H1 (cell line): ENCODE measurements at regions not wholly inside any gene's neighbourhood (a gene's known extent, or its start where the extent isn't known, plus 50 kb on each side); places are given as distances from the start of the nearest gene placed in this dataset.

Experiments
- CREB1 ChIP-seq: IDR thresholded peaks from 2 replicates; pipeline ENCODE4 v1.6.1; 2012; ENCODE audit warnings: inconsistent platforms
- CTCF ChIP-seq, 3 experiments: IDR thresholded peaks; 1 replicate in 2 of 3; 2 replicates in 1 of 3; pipeline versions ENCODE4 v1.5.1 to v1.6.1; 2011; ENCODE audit warnings: low read length in 3 of 3, mild to moderate bottlenecking in 3 of 3, inconsistent platforms in 2 of 3, low read depth in 1 of 3, moderate library complexity in 1 of 3; ENCODE audit not compliant: insufficient read depth in 1 of 3; ENCODE audit errors: control extremely low read depth in 1 of 3
- HDAC6 ChIP-seq: IDR thresholded peaks from one replicate; pipeline ENCODE4 v1.7.1; 2012; ENCODE audit warnings: low read depth, mild to moderate bottlenecking, inconsistent platforms, low read length, moderate library complexity
- POLR2A ChIP-seq, 2 experiments: IDR thresholded peaks; 1 replicate in 1 of 2; 2 replicates in 1 of 2; pipeline ENCODE4 v1.6.1; 2011; ENCODE audit warnings: low read depth in 2 of 2, low read length in 2 of 2, mild to moderate bottlenecking in 2 of 2; ENCODE audit errors: control extremely low read depth in 1 of 2
- POLR2AphosphoS5 ChIP-seq: IDR thresholded peaks from 2 replicates; pipeline ENCODE4 v1.6.1; 2011; ENCODE audit warnings: low read depth, low read length
- RFX5 ChIP-seq: IDR thresholded peaks from 2 replicates; pipeline ENCODE4 v1.6.1; 2011; ENCODE audit warnings: low read depth, low read length, improper control_type of control experiment, borderline replicate concordance
- RXRA ChIP-seq: IDR thresholded peaks from 2 replicates; pipeline ENCODE4 v1.6.1; 2011; ENCODE audit warnings: low read depth, mild to moderate bottlenecking, low read length, moderate library complexity; ENCODE audit not compliant: insufficient read depth
- SIN3A ChIP-seq, 2 experiments: IDR thresholded peaks in 1 of 2; conservative IDR thresholded peaks in 1 of 2; 2 replicates each; pipeline ENCODE4 v1.6.1; 2011 to 2012; ENCODE audit warnings: low read length in 2 of 2, improper control_type of control experiment in 1 of 2, low read depth in 1 of 2, mild to moderate bottlenecking in 1 of 2
- SIRT6 ChIP-seq: IDR thresholded peaks from one replicate; pipeline ENCODE4 v1.7.1; 2012; ENCODE audit warnings: low read length, inconsistent platforms
- TAF1 ChIP-seq: IDR thresholded peaks from 2 replicates; pipeline ENCODE4 v1.6.1; 2011; ENCODE audit warnings: mild to moderate bottlenecking, low read depth, low read length
- TF ChIP-seq, protein P1 (sequence below): IDR thresholded peaks from 2 replicates; pipeline ENCODE4 v1.6.1; 2011; ENCODE audit warnings: low read length, improper control_type of control experiment

- TF ChIP-seq POLR2A (IDR thresholded peaks at IDR 0.05; ENCODE audit: control extremely low read depth in 1 of 2, low read depth in 2 of 2, low read length in 2 of 2) (no peak), CREB1 (no peak), SIRT6 (no peak), CTCF (IDR thresholded peaks at IDR 0.05; ENCODE audit: control extremely low read depth in 1 of 3, insufficient read depth in 1 of 3, low read depth in 1 of 3, low read length in 3 of 3) (peak in 2 of 3 experiments; percentile 47 to 65; a peak in 3 of 4 replicates), SIN3A (conservative IDR thresholded peaks at IDR 0.05 in 1 of 2, IDR thresholded peaks at IDR 0.05 in 1 of 2; ENCODE audit: low read depth in 1 of 2, low read length in 2 of 2) (no peak), POLR2AphosphoS5 (no peak), HDAC6 (no peak), RFX5 (no peak), TAF1 (no peak), RXRA (no peak)
- TF ChIP-seq, protein P1, sequence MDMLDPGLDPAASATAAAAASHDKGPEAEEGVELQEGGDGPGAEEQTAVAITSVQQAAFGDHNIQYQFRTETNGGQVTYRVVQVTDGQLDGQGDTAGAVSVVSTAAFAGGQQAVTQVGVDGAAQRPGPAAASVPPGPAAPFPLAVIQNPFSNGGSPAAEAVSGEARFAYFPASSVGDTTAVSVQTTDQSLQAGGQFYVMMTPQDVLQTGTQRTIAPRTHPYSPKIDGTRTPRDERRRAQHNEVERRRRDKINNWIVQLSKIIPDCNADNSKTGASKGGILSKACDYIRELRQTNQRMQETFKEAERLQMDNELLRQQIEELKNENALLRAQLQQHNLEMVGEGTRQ = no peak
Observed at GRCh38 chr15:37682304-37682703, 252.1 kb upstream of the TMCO5A start.
